Tibial artery (tissue), 4 donors: ENCODE measurements at regions not wholly inside any gene's neighbourhood (a gene's known extent, or its start where the extent isn't known, plus 50 kb on each side); places are given as distances from the start of the nearest gene placed in this dataset.

Source experiments
- DNase-seq, 2 donors: peaks; one replicate each; pipeline ENCODE4 v3.0.0-alpha.2; 2019
- H3K27ac ChIP-seq, 2 donors: fragments of 200-600 bp; sonication (generic) in 1 of 2; 1 replicate in 1 of 2; 2 replicates in 1 of 2; pipeline ENCODE4 v1.5.1; 2018 to 2019; ENCODE audit warnings: mild to moderate bottlenecking in 1 of 2
- H3K27me3 ChIP-seq, 2 donors: fragments of 200-600 bp; sonication (generic) in 1 of 2; one replicate each; pipeline versions ENCODE4 v1.5.1 to v1.6.0; 2016 to 2019
- H3K36me3 ChIP-seq, 3 donors: fragments of 200-600 bp; sonication (generic) in 2 of 3; one replicate each; pipeline ENCODE4 v1.5.1; 2016 to 2019; ENCODE audit warnings: mild to moderate bottlenecking in 2 of 3
- H3K4me1 ChIP-seq, 4 donors: fragments of 200-600 bp; sonication (generic) in 2 of 4; 1 replicate in 3 of 4; 2 replicates in 1 of 4; pipeline ENCODE4 v1.5.1; 2016 to 2019
- H3K4me3 ChIP-seq, 2 donors: fragments of 200-600 bp; sonication (generic) in 1 of 2; 1 replicate in 1 of 2; 2 replicates in 1 of 2; pipeline ENCODE4 v1.5.1; 2018 to 2019; ENCODE audit warnings: mild to moderate bottlenecking in 2 of 2
- H3K9me3 ChIP-seq, 3 donors: fragments of 200-600 bp; sonication (generic) in 1 of 3; one replicate each; pipeline ENCODE4 v1.5.1; 2016 to 2019
- CTCF ChIP-seq, 2 experiments: fragments of 200-600 bp in 1 of 2; fragments of 450-650 bp in 1 of 2; IDR thresholded peaks; one replicate each; pipeline ENCODE4 v1.5.1; 2017 to 2019; ENCODE audit warnings: antibody characterized with exemption in 2 of 2, mild to moderate bottlenecking in 1 of 2, moderate library complexity in 1 of 2
- intact Hi-C: fragments of 100-400 bp; cut with DNase I; formaldehyde crosslinking; loops from one replicate; pipeline ENCODE4 v1.15.0; 2023; ENCODE audit warnings: low total_unique reads

GRCh38 chr6:14619419-14619781 lies 501.8 kb downstream of the CD83 start:
- Histone ChIP-seq H3K27me3 (peaks cover 0 to 21% of the 10 kb centered on the region in 2 donors), H3K36me3 (no peaks in the 10 kb centered on the region), H3K4me3 (no peak overlapping the region), H3K9me3 (peaks cover 0 to 8% (median 6%) of the 10 kb centered on the region in 3 donors), H3K27ac (no peak overlapping the region), H3K4me1 (peaks cover 0 to 3% (median 0%) of the 10 kb centered on the region in 4 donors)
- no peak for TF ChIP-seq CTCF (IDR thresholded peaks at IDR 0.05)
- no peak for DNase-seq
- intact Hi-C loops, result no loop called here

- H3K4me1 ChIP-seq, result peaks cover 0 to 3% (median 0%) of the 10 kb centered on the region in 4 donors
- H3K36me3 ChIP-seq, result no peaks in the 10 kb centered on the region
- TF ChIP-seq CTCF (IDR thresholded peaks at IDR 0.05), result no peak
- peaks cover 0 to 21% of the 10 kb centered on the region in 2 donors for H3K27me3 ChIP-seq
- H3K9me3 ChIP-seq, result peaks cover 0 to 7% (median 6%) of the 10 kb centered on the region in 3 donors
- no peak for DNase-seq
- no peak overlapping the region for H3K27ac ChIP-seq
- H3K4me3 ChIP-seq, result no peak overlapping the region
- intact Hi-C loops, result no loop called here
These were observed 502.9 kb downstream of the CD83 start for GRCh38 chr6:14620522-14620921.

- H3K4me1 ChIP-seq, result peaks cover 0 to 3% (median 0%) of the 10 kb centered on the region in 4 donors
- H3K27ac ChIP-seq, result no peak overlapping the region
- TF ChIP-seq CTCF (IDR thresholded peaks at IDR 0.05), result no peak
- no peaks in the 10 kb centered on the region for H3K36me3 ChIP-seq
- no peaks in the 10 kb centered on the region for H3K9me3 ChIP-seq
- DNase-seq, result no peak
- intact Hi-C loops, result no loop called here
- no peak overlapping the region for H3K4me3 ChIP-seq
- H3K27me3 ChIP-seq, result peaks cover 0 to 21% of the 10 kb centered on the region in 2 donors
These were observed 503.9 kb downstream of the CD83 start for GRCh38 chr6:14621518-14621917.

- Histone ChIP-seq H3K36me3 (no peaks in the 10 kb centered on the region), H3K27me3 (peaks cover 0 to 21% of the 10 kb centered on the region in 2 donors), H3K27ac (no peak overlapping the region), H3K4me1 (peaks cover 0 to 3% (median 0%) of the 10 kb centered on the region in 4 donors), H3K9me3 (no peaks in the 10 kb centered on the region), H3K4me3 (no peak overlapping the region)
- TF ChIP-seq CTCF (IDR thresholded peaks at IDR 0.05), result no peak
- intact Hi-C loops, result no loop called here
- DNase-seq, result no peak
These were observed 504.5 kb downstream of the CD83 start for GRCh38 chr6:14622085-14622484.

GRCh38 chr6:14622909-14623505 lies 505.4 kb downstream of the CD83 start:
- H3K36me3 ChIP-seq, result no peaks in the 10 kb centered on the region
- TF ChIP-seq CTCF (IDR thresholded peaks at IDR 0.05), result no peak
- intact Hi-C loops, result no loop called here
- H3K27ac ChIP-seq, result no peak overlapping the region
- no peak overlapping the region for H3K4me3 ChIP-seq
- H3K4me1 ChIP-seq, result peaks cover 0 to 3% (median 0%) of the 10 kb centered on the region in 4 donors
- no peak for DNase-seq
- no peaks in the 10 kb centered on the region for H3K9me3 ChIP-seq
- H3K27me3 ChIP-seq, result peaks cover 0 to 21% of the 10 kb centered on the region in 2 donors
